Right lobe of liver (tissue), 4 donors: ENCODE measurements at regions not wholly inside any gene's neighbourhood (a gene's known extent, or its start where the extent isn't known, plus 50 kb on each side); places are given as distances from the start of the nearest gene placed in this dataset.

Experiments used
- CTCF ChIP-seq, 4 donors: fragments of 200-600 bp in 3 of 4; fragments of 450-650 bp in 1 of 4; IDR thresholded peaks; one replicate each; pipeline versions ENCODE4 v1.5.1 to v1.8.0; 2016 to 2022; ENCODE audit warnings: antibody characterized with exemption in 4 of 4, mild to moderate bottlenecking in 2 of 4
- POLR2A ChIP-seq: fragments of 450-650 bp; IDR thresholded peaks from one replicate; pipeline ENCODE4 v1.6.1; 2017; ENCODE audit warnings: antibody characterized with exemption, mild to moderate bottlenecking
- donor health status: DM: no; HTN: no; CAD: no.
- donor health status: DM: no; HTN: no; CAD: no.
- donor health status: DM: no; HTN: yes; CAD: no.

DNA sequence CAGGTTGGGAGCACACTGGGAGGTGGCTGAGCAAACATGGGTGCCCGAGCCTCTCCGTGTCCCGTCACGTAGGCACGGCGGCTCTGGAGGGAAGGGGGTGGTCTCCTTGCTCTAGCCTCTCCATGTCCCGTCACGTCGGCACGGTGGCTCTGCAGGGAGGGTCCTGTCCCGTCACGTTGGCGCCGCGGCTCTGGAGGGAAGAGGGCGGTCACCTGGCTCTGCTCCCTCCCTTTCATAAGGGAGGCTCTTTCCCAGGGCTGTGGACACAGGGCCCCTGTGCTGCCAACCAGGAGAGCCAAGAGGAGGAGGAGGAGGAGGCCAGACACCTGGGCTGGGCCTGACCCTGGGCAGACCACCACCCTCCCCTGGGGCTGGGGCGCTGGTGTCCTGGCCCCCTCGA lies 1173.7 kb downstream of the BRD1 start:
- no peak for TF ChIP-seq CTCF (IDR thresholded peaks at IDR 0.05)
- no peak for TF ChIP-seq POLR2A
